Cardiac muscle cell (in vitro differentiated cells and primary cell): ENCODE measurements at regions not wholly inside any gene's neighbourhood (a gene's known extent, or its start where the extent isn't known, plus 50 kb on each side); places are given as distances from the start of the nearest gene placed in this dataset.

Experiments used
- DNase-seq, 2 donors: peaks; one replicate each; pipeline versions ENCODE4 v3.0.0 to v3.0.0-alpha.2; 2010 to 2017; ENCODE audit warnings: low read depth in 1 of 2, low spot score in 1 of 2
- H3K27ac ChIP-seq: fragments of 200-600 bp; sonication (generic); 2 replicates; pipeline ENCODE4 v1.5.1; 2016
- H3K27me3 ChIP-seq: fragments of 200-600 bp; sonication (generic); 2 replicates; pipeline ENCODE4 v1.6.0; 2016; ENCODE audit warnings: control low read depth
- H3K36me3 ChIP-seq: fragments of 200-600 bp; sonication (generic); 2 replicates; pipeline ENCODE4 v1.5.1; 2016; ENCODE audit warnings: control low read depth
- H3K4me1 ChIP-seq: fragments of 200-600 bp; sonication (generic); 2 replicates; pipeline ENCODE4 v1.8.1; 2017; ENCODE audit warnings: low read depth, mild to moderate bottlenecking, mixed run types
- H3K4me3 ChIP-seq: fragments of 200-600 bp; sonication (generic); 2 replicates; pipeline ENCODE4 v1.5.1; 2016; ENCODE audit warnings: mild to moderate bottlenecking
- H3K9me3 ChIP-seq: fragments of 200-600 bp; sonication (generic); 2 replicates; pipeline ENCODE4 v1.5.1; 2017; ENCODE audit warnings: low read depth, mild to moderate bottlenecking, control low read depth
- TF ChIP-seq, protein P1 (sequence below): IDR thresholded peaks from 2 replicates; pipeline ENCODE4 v1.5.1; 2012; ENCODE audit warnings: low read depth, mild to moderate bottlenecking, low read length

DNA sequence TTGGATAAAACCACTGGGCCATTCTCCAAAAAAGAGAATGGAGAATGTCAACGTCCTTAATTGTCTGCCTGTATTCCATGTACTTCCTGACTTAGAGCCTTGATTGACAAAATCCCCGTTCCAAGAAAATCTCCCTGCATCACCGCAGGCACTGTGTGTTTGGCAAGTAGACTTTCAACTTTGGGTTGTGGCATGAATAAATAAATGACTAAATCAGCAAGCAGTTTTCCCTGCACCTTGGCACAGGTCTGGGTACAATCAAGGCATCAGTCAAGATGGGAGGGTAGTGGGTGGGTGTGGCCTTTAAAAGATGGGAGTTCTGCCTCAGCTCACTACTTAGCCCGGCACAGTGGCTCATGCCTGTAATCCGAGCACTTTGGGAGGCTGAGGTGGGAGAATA is 248.5 kb upstream of the RPL38 start:
- Histone ChIP-seq H3K27me3 (peaks cover 27% of the 10 kb centered on the region), H3K36me3 (no peaks in the 10 kb centered on the region), H3K27ac (no peak overlapping the region), H3K4me1 (peaks cover 7% of the 10 kb centered on the region), H3K9me3 (no peaks in the 10 kb centered on the region), H3K4me3 (no peak overlapping the region)
- DNase-seq, result no peak
- TF ChIP-seq, protein P1, sequence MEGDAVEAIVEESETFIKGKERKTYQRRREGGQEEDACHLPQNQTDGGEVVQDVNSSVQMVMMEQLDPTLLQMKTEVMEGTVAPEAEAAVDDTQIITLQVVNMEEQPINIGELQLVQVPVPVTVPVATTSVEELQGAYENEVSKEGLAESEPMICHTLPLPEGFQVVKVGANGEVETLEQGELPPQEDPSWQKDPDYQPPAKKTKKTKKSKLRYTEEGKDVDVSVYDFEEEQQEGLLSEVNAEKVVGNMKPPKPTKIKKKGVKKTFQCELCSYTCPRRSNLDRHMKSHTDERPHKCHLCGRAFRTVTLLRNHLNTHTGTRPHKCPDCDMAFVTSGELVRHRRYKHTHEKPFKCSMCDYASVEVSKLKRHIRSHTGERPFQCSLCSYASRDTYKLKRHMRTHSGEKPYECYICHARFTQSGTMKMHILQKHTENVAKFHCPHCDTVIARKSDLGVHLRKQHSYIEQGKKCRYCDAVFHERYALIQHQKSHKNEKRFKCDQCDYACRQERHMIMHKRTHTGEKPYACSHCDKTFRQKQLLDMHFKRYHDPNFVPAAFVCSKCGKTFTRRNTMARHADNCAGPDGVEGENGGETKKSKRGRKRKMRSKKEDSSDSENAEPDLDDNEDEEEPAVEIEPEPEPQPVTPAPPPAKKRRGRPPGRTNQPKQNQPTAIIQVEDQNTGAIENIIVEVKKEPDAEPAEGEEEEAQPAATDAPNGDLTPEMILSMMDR, result no peak

DNA sequence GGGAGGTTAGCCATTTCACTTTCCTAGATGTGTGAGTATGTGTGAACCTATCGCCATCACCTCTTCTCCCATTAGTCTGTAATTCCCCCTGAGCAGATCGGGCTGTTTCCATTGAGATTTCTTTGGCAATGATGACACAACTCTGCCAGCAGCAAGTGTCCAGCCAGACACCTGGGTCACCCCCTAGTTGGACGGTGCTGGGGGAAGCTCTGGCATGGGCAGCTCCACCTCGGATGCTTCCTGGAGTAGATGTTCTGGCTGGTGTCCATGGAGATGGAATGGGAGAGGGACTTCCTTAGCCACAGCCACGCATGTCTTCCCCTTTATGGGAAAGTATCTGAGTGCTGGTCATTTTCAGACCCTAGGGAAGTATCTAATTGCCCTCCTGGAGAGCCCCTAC is 247.9 kb upstream of the RPL38 start:
- no peak overlapping the region for H3K4me3 ChIP-seq
- DNase-seq, result no peak
- no peaks in the 10 kb centered on the region for H3K9me3 ChIP-seq
- H3K36me3 ChIP-seq, result no peaks in the 10 kb centered on the region
- H3K27me3 ChIP-seq, result peaks cover 24% of the 10 kb centered on the region
- peaks cover 7% of the 10 kb centered on the region for H3K4me1 ChIP-seq
- TF ChIP-seq, protein P1, result no peak
- H3K27ac ChIP-seq, result no peak overlapping the region

DNA sequence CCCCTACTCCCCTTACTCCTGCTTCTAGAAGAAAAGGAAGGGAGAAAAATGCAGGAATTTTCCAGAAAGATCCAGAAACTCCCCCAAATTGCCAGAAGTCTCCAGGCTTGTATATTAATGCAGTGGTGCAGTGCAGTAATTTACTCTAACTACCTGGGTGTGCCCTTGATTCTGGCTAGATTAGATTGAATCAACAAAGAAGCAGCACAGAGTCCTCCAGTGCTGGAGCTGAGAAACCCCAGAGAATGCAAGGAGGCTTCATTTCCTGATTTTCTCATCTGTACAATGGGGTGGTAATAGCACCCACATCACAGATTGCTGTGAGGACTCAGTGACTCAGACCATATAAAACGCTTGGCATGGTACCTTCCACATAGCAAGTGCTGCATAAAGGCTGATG is 247.3 kb upstream of the RPL38 start:
- Histone ChIP-seq H3K9me3 (no peaks in the 10 kb centered on the region), H3K27me3 (peaks cover 19% of the 10 kb centered on the region), H3K36me3 (no peaks in the 10 kb centered on the region), H3K4me3 (no peak overlapping the region), H3K4me1 (peaks cover 7% of the 10 kb centered on the region), H3K27ac (no peak overlapping the region)
- TF ChIP-seq, protein P1, result no peak
- DNase-seq, result no peak

DNA sequence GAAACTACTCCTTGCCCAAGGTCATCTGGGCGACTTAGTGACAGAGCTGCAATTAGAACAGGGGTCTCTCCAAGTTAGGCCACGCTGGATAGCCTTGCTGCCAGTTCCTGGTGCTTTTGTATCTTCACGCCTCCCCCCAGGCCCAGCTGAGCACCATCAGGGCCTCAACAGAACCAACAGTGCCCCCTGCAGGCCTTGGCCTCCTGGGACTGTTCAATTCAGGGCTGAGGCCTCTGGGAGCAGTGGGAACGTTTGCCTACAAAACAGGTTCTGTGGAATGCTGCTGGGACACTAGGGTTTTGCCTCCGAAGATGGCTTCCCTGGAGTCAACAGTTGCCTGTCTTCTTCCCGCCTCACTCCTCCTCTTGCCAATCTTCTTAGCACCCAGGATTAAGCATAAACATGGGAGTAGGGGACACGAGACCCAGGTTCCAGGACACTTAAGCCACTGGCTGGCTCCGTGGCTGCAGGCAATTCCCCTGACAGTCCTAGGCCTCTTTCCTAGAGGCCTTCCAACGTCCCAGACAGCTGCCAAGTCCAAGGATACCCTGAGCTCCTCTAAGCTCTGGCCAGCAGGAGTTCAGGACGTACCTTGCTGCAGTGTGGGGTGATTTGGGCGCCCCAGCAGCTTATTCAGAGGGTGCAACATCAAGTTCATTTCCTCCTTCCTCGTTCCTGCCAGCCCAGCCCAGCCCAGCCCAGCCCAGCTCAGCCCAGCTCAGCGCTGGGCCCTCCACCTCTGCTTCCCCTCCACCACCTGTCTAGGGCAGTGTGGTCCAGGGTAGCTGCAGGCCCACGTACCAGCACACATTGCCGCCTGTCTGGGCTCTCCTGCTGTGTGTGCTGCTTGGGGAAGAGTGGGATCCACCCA is 246.6 kb upstream of the RPL38 start:
- Histone ChIP-seq H3K36me3 (no peaks in the 10 kb centered on the region), H3K27me3 (peaks cover 12% of the 10 kb centered on the region), H3K9me3 (no peaks in the 10 kb centered on the region), H3K4me3 (no peak overlapping the region), H3K27ac (no peak overlapping the region), H3K4me1 (peaks cover 7% of the 10 kb centered on the region)
- TF ChIP-seq, protein P1, result peak; percentile 62
- DNase-seq, result peak; percentile 50 to 80

DNA sequence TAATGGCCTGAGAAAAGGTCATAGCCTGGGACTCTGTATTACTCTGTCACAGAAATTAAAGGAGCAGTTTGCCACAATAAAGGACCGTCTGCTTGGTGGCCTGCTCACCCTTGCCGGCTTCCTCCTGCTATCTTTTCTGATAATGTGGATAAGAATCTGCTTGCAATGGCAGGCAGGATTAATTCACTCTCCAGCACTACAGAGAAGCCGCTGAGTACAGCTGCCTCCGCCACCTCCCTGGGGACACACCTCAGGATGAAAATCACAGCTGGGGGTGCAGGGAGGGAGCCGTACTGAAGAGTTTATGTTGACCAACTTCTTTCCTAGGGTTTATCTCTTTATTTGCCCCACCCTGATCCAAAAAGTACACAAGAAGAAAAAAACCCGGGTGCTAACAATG is 245.9 kb upstream of the RPL38 start:
- H3K36me3 ChIP-seq, result no peaks in the 10 kb centered on the region
- H3K4me3 ChIP-seq, result no peak overlapping the region
- no peaks in the 10 kb centered on the region for H3K9me3 ChIP-seq
- H3K4me1 ChIP-seq, result peaks cover 7% of the 10 kb centered on the region
- peaks cover 5% of the 10 kb centered on the region for H3K27me3 ChIP-seq
- DNase-seq, result no peak
- TF ChIP-seq, protein P1, result no peak
- no peak overlapping the region for H3K27ac ChIP-seq
